HG03354 (cell line): ENCODE measurements at regions not wholly inside any gene's neighbourhood (a gene's known extent, or its start where the extent isn't known, plus 50 kb on each side); places are given as distances from the start of the nearest gene placed in this dataset.

Experiments used
- ATAC-seq: cut with Tn5 transposase; IDR thresholded peaks from one replicate; pipeline ENCODE4 v1.9.1; 2021; ENCODE audit warnings: mild to moderate bottlenecking; ENCODE audit not compliant: unreplicated experiment, poor library complexity, severe bottlenecking

DNA sequence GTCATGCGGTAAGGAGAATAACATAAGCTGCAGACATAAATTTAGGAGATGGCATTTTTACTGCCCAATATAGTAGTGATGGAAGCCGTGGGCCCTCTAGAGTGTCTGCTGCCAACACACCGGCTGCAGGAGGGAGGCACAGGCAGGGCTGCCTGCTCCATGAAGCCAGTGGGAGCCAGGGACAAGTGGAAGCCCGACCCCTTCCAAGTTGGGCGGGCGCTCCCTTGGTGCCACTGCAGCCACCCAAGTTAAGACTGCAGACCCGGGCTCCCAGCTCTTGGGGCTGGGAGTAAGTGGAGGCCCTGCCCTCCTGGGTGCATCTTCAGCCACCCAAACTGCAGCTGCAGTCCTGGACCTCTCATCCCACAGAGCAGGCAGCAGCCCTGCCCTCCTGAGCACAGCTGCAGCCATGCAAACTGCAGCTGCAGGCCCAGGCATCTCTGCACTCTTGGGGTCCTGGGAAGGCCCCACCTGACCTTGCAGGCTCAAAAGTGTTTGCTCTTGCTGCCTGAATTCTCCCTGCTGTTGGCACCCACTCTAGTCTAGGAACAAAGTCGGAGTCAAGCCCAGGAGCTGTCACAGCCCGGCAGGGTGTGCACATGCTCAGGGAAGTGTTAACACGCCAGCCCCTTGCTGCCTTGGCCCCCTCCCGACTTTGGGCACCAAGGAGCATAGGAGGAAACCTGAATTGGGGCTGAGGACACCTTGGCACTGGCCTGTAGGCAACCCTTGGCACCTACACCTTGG lies 437.2 kb upstream of the PRMT6 start:
- ATAC-seq: no peak

GRCh38 chr1:106619827-106620134 lies 436.7 kb upstream of the PRMT6 start:
- ATAC-seq: no peak

DNA sequence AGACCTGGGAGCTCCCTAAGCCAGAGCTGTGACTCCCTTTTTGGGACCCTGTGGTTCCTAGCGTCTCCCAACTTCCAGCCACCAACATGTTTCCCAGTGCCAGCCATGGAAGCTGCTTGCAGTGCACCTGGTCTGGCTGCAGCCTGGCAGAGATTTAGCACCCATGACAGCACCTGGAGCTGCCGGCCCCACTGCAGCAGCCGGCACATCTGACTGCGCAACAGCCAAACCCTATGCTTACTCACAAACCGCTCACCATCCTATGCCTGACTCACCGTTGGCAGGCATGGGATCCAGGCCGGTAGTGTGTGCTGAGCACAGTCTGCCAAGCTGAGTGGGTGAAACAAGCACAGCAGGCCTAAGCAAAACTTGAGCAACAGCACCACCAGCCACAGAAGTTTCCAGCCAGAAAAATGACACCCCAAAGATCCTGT lies 435.9 kb upstream of the PRMT6 start:
- no peak for ATAC-seq

DNA sequence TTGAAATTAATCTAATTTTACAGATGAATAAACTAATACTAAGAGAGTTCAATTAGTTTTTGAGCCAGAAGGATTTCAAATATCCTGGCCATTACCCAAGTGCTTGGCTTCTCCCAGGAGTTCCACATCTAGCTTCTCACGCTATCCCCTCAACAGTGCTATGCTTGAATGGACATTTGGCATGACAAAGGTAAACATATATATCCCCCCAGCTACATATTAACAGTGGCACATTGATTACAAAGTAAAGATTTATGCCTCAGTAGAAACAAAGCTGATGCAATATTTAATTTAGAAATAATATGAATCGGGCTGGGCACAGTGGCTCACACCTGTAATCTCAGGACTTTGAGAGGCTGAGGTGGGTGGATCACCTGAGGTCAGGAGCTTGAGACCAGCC lies 434.6 kb upstream of the PRMT6 start:
- ATAC-seq: no peak

DNA sequence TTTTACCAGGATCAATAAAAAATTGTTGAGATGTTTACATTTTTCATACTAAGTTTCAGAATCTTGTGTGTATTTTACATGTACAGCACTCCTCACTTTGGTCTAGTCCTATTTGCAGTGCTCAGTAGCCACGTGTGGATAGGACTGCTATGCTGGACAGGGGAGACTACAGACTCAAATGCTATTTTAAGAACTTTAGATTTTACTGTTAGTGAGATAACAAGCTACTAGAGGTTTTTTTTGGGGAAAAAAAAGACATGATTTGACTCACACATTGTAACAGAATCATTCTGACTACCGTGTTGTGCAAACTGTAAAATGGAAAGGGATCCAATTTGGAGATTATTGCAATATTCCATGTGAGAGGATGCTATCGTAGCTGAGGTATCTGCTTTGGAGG lies 418.9 kb upstream of the PRMT6 start:
- ATAC-seq: no peak

DNA sequence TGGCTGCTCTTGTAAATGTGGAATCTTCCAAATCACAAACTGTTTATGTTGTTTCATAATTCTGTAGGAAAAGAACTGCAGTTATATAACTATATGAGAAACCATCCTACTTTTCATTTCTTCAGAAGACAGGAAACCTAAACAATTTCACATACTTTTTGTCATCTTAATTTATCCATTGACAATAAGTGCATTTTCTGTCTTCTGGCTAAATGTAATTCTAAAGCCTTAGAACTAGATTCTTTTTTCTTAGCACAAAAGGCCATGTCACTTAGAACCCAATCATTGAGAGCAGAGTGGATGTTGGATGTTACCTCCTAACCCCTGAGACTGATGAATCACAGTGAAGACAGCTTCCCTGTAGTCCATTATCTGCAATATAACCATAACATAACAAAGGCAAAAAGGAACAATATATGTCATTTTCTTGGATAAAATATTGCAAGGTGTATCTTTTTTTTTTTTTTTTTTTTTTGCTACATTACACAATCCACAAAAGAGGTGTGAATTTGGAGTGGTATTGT lies 410.2 kb upstream of the PRMT6 start:
- no peak for ATAC-seq

DNA sequence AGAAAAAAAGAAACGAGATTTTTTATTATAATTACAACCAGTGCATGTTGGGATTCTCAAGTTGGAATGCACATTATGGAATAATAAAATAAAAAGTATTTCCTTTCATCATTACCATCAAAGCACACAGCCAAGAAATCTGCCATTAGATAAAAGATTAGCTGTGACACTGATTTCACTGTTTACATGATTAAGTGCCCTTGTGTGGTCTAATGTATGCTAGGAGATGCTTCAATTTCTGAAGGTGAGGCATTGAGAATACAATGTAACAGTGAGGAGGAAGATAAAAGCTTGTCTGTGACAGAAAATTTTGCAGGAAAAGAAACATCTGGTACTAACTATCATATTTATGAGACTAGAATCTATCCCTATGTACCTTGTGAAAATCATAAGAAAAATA lies 409.7 kb upstream of the PRMT6 start:
- no peak for ATAC-seq

DNA sequence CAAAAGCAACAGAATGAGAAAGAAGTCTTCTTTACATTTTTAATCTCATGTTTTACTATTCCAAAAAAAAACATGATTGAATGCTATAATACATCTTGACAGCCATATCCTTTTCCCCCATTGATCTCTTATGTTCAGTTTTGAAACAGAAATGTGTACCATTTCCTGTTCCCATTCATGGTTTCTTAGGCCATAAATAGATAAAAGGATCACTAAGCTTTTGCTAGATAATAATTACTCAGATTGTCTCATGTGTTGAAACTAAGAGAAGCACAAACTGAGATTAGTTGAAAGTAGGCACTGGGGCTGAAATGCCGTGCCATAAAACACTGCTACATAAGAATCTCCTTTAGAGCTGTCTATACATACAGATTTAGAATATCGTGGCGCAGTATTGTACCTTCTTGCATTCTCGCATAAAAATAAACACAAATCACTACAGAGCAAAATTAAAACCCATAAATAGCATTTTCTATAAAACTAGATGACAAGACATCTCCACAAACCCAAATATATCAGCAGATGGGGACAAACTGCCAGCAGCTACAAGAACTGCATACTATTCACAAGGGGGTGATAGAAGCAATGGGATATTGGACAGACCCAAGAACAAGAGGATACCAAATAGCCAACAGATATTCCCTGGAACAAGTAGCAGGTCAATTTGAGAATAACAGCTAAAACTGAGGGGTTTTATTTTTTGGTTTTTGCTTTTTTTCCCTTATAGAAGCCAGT lies 405.3 kb upstream of the PRMT6 start:
- peak; percentile 80 for ATAC-seq

DNA sequence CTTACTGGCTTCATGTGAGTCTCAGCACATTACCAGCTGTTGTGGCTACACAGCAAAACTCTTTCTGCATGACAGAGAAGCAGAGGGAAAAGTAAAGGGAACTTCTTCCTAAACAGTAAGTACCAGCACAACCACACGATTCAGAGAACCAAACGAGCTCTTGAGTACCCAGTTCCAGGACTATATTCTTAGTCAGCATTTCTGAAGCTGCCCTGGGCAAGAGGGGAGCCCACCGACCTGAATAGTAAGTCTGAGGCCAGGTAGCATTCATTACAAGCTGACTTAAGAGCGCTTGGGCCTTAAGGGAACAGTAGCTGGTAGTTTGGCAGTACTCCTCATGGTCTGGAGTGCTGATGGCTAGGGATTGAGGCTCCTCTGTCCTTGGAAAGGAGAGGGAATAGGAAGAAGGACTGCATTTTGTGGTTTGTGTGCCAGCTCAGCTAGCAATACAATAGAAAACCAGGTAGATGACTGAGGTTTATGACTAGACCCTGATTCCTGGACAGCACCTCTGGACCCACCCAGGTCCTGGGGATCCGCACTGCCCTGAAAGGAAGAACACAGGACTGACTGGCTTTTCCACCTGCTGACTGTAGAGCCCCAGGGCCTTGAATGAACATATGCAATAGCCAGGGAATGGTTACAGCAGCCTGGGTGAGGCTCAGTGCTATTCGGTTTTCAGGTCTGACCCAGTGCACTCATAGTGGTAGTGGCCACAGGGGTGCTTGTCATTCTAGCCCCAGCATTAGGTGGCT lies 396.8 kb upstream of the PRMT6 start:
- no peak for ATAC-seq

- no peak for ATAC-seq
These were observed 380.9 kb upstream of the PRMT6 start for GRCh38 chr1:106675558-106675957.

GRCh38 chr1:106676021-106676420 lies 380.5 kb upstream of the PRMT6 start:
- no peak for ATAC-seq

- no peak for ATAC-seq
These were observed 379.3 kb upstream of the PRMT6 start for GRCh38 chr1:106677181-106677580.

GRCh38 chr1:106677721-106678120 lies 378.8 kb upstream of the PRMT6 start:
- no peak for ATAC-seq

DNA sequence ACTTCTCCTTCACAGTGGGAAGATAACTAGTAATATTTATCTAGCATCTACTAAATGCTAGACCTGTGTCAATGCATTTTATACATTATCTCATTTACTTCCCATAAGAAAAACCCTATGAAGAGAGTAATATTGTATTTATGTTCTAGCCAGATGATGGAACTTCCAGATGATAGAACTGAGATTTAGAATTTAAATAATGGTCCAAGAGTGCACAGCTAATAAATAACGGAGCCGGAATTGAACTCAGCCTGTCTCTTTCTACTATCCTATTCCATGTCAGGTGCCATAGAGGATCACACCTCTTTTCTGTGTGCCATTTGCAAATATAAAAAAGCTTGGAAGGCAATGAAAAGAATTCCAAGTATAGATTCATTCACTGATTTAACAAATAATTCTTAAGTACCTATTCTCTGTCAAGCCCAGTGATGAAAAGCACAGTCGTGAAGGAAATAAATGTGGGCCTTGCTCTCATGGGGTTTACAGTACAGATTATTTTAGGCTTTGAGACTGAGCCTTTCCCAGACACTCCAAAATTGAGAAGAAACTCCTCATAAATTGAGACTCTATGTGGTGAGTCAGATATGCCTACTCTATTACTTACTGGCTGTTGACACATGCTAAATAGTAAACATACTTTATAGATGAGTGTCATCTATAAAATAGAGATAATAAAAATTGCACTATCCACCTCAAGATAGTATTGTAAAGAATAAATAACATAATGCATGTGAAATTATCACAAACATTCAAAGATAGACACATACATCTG lies 378.0 kb upstream of the PRMT6 start:
- ATAC-seq: no peak

DNA sequence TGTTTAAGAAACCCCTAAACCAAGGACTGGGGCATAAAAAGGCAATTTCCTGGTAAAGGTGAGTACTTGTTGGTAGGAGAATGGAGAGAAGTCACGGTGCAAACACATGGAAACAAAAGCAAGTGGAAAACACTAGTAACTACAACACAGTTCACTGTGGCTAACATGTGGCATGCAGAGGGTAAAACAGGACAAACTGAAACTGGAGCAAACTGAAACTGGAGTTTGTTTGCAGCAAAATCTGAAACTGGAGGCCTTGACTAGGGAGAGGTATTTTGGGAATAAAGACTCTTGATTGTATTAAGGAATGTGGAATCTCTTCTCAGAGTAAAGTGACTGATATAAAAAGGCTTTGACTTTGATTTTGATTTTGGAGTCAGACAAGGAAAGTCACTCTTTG lies 376.3 kb upstream of the PRMT6 start:
- ATAC-seq: no peak

DNA sequence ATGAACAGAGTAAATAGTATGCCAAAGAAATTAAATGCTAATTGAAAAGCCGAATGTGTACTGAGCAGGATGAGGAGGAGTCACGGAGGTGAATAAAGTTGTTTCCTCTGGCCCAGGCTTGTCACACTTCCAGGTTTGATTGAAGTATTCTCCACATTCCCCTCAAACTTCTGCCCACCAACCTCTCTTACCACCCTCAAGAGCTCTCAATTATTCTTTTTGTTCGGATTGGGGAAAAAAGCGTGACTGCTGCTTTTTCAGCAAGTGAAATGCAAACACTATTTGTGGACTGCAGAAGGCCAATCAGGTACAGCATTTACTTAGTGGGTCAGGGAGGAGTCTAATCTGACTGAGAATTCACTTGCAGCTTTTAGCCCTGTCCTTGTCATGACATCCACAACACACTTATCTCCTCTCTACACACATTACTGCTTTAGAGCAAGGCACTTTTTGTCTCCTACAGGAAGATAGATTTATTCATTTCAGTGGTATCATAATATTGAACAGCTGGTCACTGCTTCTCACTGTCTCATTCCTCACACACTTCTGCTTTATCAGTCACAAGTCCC lies 375.6 kb upstream of the PRMT6 start:
- ATAC-seq: no peak

- no peak for ATAC-seq
These were observed 374.4 kb upstream of the PRMT6 start for GRCh38 chr1:106681939-106682522.

GRCh38 chr1:106688446-106688845 lies 368.0 kb upstream of the PRMT6 start:
- no peak for ATAC-seq

DNA sequence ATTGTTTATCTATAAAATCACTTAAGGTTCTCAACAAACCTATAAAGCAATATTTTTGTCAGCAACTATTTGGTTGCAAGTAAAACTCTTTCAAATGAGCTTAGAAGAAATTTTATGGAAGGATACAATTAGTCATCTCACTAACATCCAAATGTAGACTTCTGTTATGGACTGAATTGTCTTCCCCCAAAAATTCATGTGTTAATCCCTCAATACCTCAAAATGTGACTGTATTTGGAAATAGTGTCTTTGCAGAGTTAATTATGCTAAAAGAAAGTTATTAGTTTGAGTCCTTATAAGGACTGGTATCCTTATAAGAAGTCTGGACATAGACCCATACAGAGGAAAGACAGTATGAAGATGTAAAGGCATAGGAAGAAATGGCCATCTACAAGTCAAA lies 357.8 kb upstream of the PRMT6 start:
- no peak for ATAC-seq
